Adrenal gland (tissue), 9 donors: ENCODE measurements at regions not wholly inside any gene's neighbourhood (a gene's known extent, or its start where the extent isn't known, plus 50 kb on each side); places are given as distances from the start of the nearest gene placed in this dataset.

Experiments used
- DNase-seq, 7 donors: peaks; one replicate each; pipeline ENCODE4 v3.0.0-alpha.2; 2019 to 2020
- H3K27ac ChIP-seq, 5 donors: fragments of 200-600 bp; sonication (generic) in 4 of 5; 1 replicate in 3 of 5; 2 replicates in 2 of 5; pipeline versions ENCODE4 v1.5.1 to v1.8.0; 2016 to 2020; ENCODE audit warnings: mild to moderate bottlenecking in 1 of 5
- H3K27me3 ChIP-seq: fragments of 200-600 bp; 2 replicates; pipeline ENCODE4 v1.8.0; 2021
- H3K36me3 ChIP-seq, 2 donors: fragments of 200-600 bp; replicated peaks in 1 of 2; 1 replicate in 1 of 2; 2 replicates in 1 of 2; pipeline versions ENCODE4 v1.5.1 to v1.8.0; 2018 to 2022
- H3K4me1 ChIP-seq, 2 donors: fragments of 200-600 bp; replicated peaks in 1 of 2; 1 replicate in 1 of 2; 2 replicates in 1 of 2; pipeline versions ENCODE4 v1.5.1 to v1.8.0; 2018 to 2021
- H3K4me3 ChIP-seq, 4 donors: fragments of 200-600 bp; sonication (generic) in 3 of 4; one replicate each; pipeline ENCODE4 v1.5.1; 2016 to 2018
- H3K9me3 ChIP-seq, 3 donors: fragments of 200-600 bp; sonication (generic) in 1 of 3; replicated peaks in 1 of 3; 1 replicate in 2 of 3; 2 replicates in 1 of 3; pipeline versions ENCODE4 v1.5.1 to v1.8.0; 2016 to 2021
- CTCF ChIP-seq, 6 experiments: fragments of 450-650 bp in 4 of 6; fragments of 200-600 bp in 2 of 6; sonication (generic) in 1 of 6; IDR thresholded peaks; 1 replicate in 5 of 6; 2 replicates in 1 of 6; pipeline versions ENCODE4 v1.5.1 to v1.8.0; 2016 to 2021; ENCODE audit warnings: antibody characterized with exemption in 6 of 6, mild to moderate bottlenecking in 2 of 6, moderate library complexity in 1 of 6
- POLR2A ChIP-seq, 2 donors: fragments of 450-650 bp; IDR thresholded peaks; one replicate each; pipeline ENCODE4 v1.6.1; 2017; ENCODE audit warnings: antibody characterized with exemption in 2 of 2, mild to moderate bottlenecking in 2 of 2, moderate library complexity in 1 of 2
- WGBS, 4 donors: extraction: QIAGEN DNeasy Blood & Tissue Kit in 2 of 4; methylation state at CpG; one replicate each; pipeline versions ENCODE4 v1.1.5 to v1.1.7; 2013 to 2017; 5-methylcytosine and 5-hydroxymethylcytosine counted together
- intact Hi-C, 2 donors: fragments of 100-400 bp; cut with DNase I; formaldehyde crosslinking; loops; one replicate each; pipeline versions ENCODE4 v1.14.1 to v1.15.0; 2022 to 2023
- donor health status: healthy with polysubstance abuse.
- donor health status: Bipolar disorder and iron deficiency.
- donor health status: DM: yes; HTN: yes; CAD: no.
- donor health status: DM: no; HTN: no; CAD: no.
- donor health status: DM: no; HTN: no; CAD: no.

GRCh38 chr1:29397256-29397590 lies 160.9 kb downstream of the PTPRU start:
- intact Hi-C loops, result no loop called here
- no peaks in the 10 kb centered on the region for H3K27me3 ChIP-seq
- H3K36me3 ChIP-seq, result no peaks in the 10 kb centered on the region
- no peak overlapping the region for H3K4me3 ChIP-seq
- H3K27ac ChIP-seq, result no peak overlapping the region
- no peaks in the 10 kb centered on the region for H3K4me1 ChIP-seq
- H3K9me3 ChIP-seq, result no peaks in the 10 kb centered on the region
- no peak for TF ChIP-seq POLR2A (IDR thresholded peaks at IDR 0.05)
- no peak for TF ChIP-seq CTCF (IDR thresholded peaks at IDR 0.05)
- WGBS, 4 donors, result 34 to 75% (median 64%) methylated on average over 1 of the region's 1 CpG
- DNase-seq, result no peak

- no peak overlapping the region for H3K4me3 ChIP-seq
- H3K9me3 ChIP-seq, result no peaks in the 10 kb centered on the region
- no peak overlapping the region for H3K27ac ChIP-seq
- H3K27me3 ChIP-seq, result no peaks in the 10 kb centered on the region
- WGBS, 4 donors, result 74 to 81% (median 76%) methylated on average over 8 to 10 of the region's 10 CpGs
- H3K36me3 ChIP-seq, result no peaks in the 10 kb centered on the region
- H3K4me1 ChIP-seq, result no peaks in the 10 kb centered on the region
- intact Hi-C loops, result no loop called here
- DNase-seq, result no peak
- TF ChIP-seq CTCF (IDR thresholded peaks at IDR 0.05), result no peak
- no peak for TF ChIP-seq POLR2A (IDR thresholded peaks at IDR 0.05)
These were observed 160.3 kb downstream of the PTPRU start for GRCh38 chr1:29396438-29397255.

- Histone ChIP-seq H3K36me3 (no peaks in the 10 kb centered on the region), H3K27me3 (no peaks in the 10 kb centered on the region), H3K4me1 (no peaks in the 10 kb centered on the region), H3K4me3 (no peak overlapping the region), H3K9me3 (no peaks in the 10 kb centered on the region), H3K27ac (no peak overlapping the region)
- peak in 2 of 7 donors; percentile 12 to 54 for DNase-seq
- TF ChIP-seq CTCF (IDR thresholded peaks at IDR 0.05), result no peak
- no peak for TF ChIP-seq POLR2A (IDR thresholded peaks at IDR 0.05)
- 59 to 80% (median 67%) methylated on average over 1 to 5 of the region's 5 CpGs for WGBS, 4 donors
- intact Hi-C loops, result no loop called here
These were observed 159.6 kb downstream of the PTPRU start for GRCh38 chr1:29395736-29396437.

- DNase-seq, result no peak
- H3K27ac ChIP-seq, result no peak overlapping the region
- intact Hi-C loops, result loop anchor here in 1 of 2 donors (5.0 kb wide), 1 partner anchor 1013 kb away; no protein-coding TSS in a partner anchor
- no peaks in the 10 kb centered on the region for H3K9me3 ChIP-seq
- H3K36me3 ChIP-seq, result no peaks in the 10 kb centered on the region
- 74 to 94% (median 83%) methylated on average over 5 to 9 of the region's 9 CpGs for WGBS, 4 donors
- H3K4me1 ChIP-seq, result no peaks in the 10 kb centered on the region
- H3K27me3 ChIP-seq, result no peaks in the 10 kb centered on the region
- no peak for TF ChIP-seq POLR2A (IDR thresholded peaks at IDR 0.05)
- TF ChIP-seq CTCF (IDR thresholded peaks at IDR 0.05), result no peak
- no peak overlapping the region for H3K4me3 ChIP-seq
These were observed 158.4 kb downstream of the PTPRU start for GRCh38 chr1:29394521-29395225.
